ENCODE measurements at regions not wholly inside any gene's neighbourhood (a gene's known extent, or its start where the extent isn't known, plus 50 kb on each side); places are given as distances from the start of the nearest gene placed in this dataset.

- no peak overlapping the region for H2BK20ac ChIP-seq (ENCODE audit: low read depth, low read length)
- no peak overlapping the region for H2BK5ac ChIP-seq (ENCODE audit: low read depth, low read length, poor library complexity, severe bottlenecking)
- no peak overlapping the region for H4K8ac ChIP-seq (ENCODE audit: low read depth in 2 of 2, low read length in 2 of 2)
- no peaks in the 10 kb centered on the region for H4K20me1 ChIP-seq (ENCODE audit: insufficient read depth, low read length)
- no peak overlapping the region for H3K4me2 ChIP-seq (ENCODE audit: low read depth, low read length)
- H3K4me1 ChIP-seq (ENCODE audit: control insufficient read depth, insufficient read depth, low read length) = no peaks in the 10 kb centered on the region
- H3K9me1 ChIP-seq (ENCODE audit: insufficient read depth, low read length) = no peaks in the 10 kb centered on the region
- no peak overlapping the region for H2AFZ ChIP-seq (replicated peaks; ENCODE audit: low read length, poor library complexity)
- CTCF ChIA-PET = no interaction called here
- no peak overlapping the region for H4K5ac ChIP-seq (ENCODE audit: low read depth, low read length)
- no peak for DNase-seq
- no peak for ATAC-seq (ENCODE audit: low read depth)
- POLR2A ChIA-PET (ENCODE audit: unreplicated experiment) = no interaction called here
- no CpG with 5 or more reads among the region's 1 CpG for WGBS, 2 experiments (ENCODE audit: extremely low coverage in 2 of 2, insufficient read length in 1 of 2)
- no peak overlapping the region for H2BK120ac ChIP-seq (ENCODE audit: low read depth, low read length)
- H3K36me3 ChIP-seq (ENCODE audit: control insufficient read depth, insufficient read depth, low read length) = no peaks in the 10 kb centered on the region
- no peak overlapping the region for H3K23ac ChIP-seq (ENCODE audit: low read depth, low read length)
- H3K56ac ChIP-seq (ENCODE audit: extremely low read depth, insufficient read depth, low read length) = no peak overlapping the region
- no peak overlapping the region for H3K27ac ChIP-seq (ENCODE audit: insufficient read depth, low read length)
- dilution Hi-C loops (cut with HindIII; ENCODE audit: low sequenced_read_pairs, unreplicated experiment) (no loop called here), intact Hi-C loops (cut with micrococcal nuclease) (no loop called here), in situ Hi-C loops (cut with MboI; ENCODE audit: low sequenced_read_pairs) (no loop called here)
- no peaks in the 10 kb centered on the region for H3K79me1 ChIP-seq (ENCODE audit: low read depth in 1 of 2, low read length in 2 of 2)
- H2AK5ac ChIP-seq (ENCODE audit: low read depth, low read length) = no peak overlapping the region
- no peak overlapping the region for H3K4ac ChIP-seq (ENCODE audit: low read depth, low read length)
- TF ChIP-seq MAFK (IDR thresholded peaks at IDR 0.05; ENCODE audit: low read depth, low read length) (peak; percentile 44; the same call in 1 of the 2 replicates), CEBPB (IDR thresholded peaks at IDR 0.05; ENCODE audit: low read depth, low read length) (no peak)
- TF ChIP-seq, protein P1, sequence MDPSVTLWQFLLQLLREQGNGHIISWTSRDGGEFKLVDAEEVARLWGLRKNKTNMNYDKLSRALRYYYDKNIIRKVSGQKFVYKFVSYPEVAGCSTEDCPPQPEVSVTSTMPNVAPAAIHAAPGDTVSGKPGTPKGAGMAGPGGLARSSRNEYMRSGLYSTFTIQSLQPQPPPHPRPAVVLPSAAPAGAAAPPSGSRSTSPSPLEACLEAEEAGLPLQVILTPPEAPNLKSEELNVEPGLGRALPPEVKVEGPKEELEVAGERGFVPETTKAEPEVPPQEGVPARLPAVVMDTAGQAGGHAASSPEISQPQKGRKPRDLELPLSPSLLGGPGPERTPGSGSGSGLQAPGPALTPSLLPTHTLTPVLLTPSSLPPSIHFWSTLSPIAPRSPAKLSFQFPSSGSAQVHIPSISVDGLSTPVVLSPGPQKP (IDR thresholded peaks at IDR 0.05; ENCODE audit: borderline replicate concordance, low read depth, low read length) = no peak
- no TSS peak for BruUV-seq (replicated peaks)
- no peak overlapping the region for H3K4me3 ChIP-seq (ENCODE audit: insufficient read depth, low read depth, low read length)
- H3K9me3 ChIP-seq (ENCODE audit: control insufficient read depth, insufficient read depth, low read length) = no peaks in the 10 kb centered on the region
- H3K27me3 ChIP-seq (ENCODE audit: control insufficient read depth, insufficient read depth, low read length) = no peaks in the 10 kb centered on the region
- H4K91ac ChIP-seq (ENCODE audit: insufficient read depth, low read depth, low read length) = no peak overlapping the region
- no peak overlapping the region for H3K18ac ChIP-seq (ENCODE audit: low read depth, low read length)
- H3K9ac ChIP-seq (ENCODE audit: low read depth, low read length) = no peak overlapping the region
- no peak overlapping the region for H2BK15ac ChIP-seq (ENCODE audit: low read depth, low read length)
- no peak overlapping the region for H3K14ac ChIP-seq (replicated peaks; ENCODE audit: low read depth, low read length)
- no peak overlapping the region for H2AK9ac ChIP-seq (replicated peaks; ENCODE audit: low read depth, low read length, poor library complexity)
Measured at GRCh38 chr2:187884003-187884402, 329.8 kb upstream of the TFPI start.
